ENCODE measurements at regions not wholly inside any gene's neighbourhood (a gene's known extent, or its start where the extent isn't known, plus 50 kb on each side); places are given as distances from the start of the nearest gene placed in this dataset.

DNA sequence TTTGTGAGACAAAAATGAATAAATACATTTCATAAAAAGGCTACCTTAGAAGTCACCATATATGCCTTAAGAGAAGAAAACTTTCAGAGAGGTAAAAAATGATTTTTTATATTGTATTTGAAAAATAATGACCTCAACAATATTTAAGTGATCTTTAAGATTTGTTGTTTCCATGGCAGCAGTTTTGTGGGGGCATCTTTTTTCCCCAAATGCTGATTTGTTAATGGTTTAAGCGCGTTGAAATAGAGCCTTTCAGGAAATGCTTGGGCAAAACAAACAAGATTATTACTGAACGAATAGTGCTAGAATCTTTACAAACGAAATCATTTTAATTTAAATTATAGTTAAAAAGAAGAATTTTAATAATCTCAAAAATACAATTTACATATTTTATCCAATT is 103.1 kb upstream of the MYO16 start:
- Histone ChIP-seq H2AFZ (ENCODE audit: low read depth, low read length) (no peak overlapping the region), H3K27me3 (ENCODE audit: low read depth, low read length) (no peaks in the 10 kb centered on the region), H3K4me2 (ENCODE audit: low read length) (no peak overlapping the region), H3K9me3 (ENCODE audit: insufficient read depth, low read length) (no peaks in the 10 kb centered on the region), H3K27ac (ENCODE audit: low read length) (no peak overlapping the region), H3K36me3 (replicated peaks; ENCODE audit: low read depth, low read length) (no peaks in the 10 kb centered on the region), H4K20me1 (ENCODE audit: insufficient read depth, low read length) (no peaks in the 10 kb centered on the region), H3K4me1 (ENCODE audit: low read length) (peaks cover 6% of the 10 kb centered on the region; the same call in 1 of the 2 replicates), H3K9ac (ENCODE audit: low read length) (no peak overlapping the region), H3K4me3 (ENCODE audit: low read length) (no peak overlapping the region), H3K79me2 (ENCODE audit: low read length) (no peaks in the 10 kb centered on the region)
- TF ChIP-seq EZH2phosphoT487 (IDR thresholded peaks at IDR 0.05; ENCODE audit: low read depth): no peak
- no peak for TF ChIP-seq CTCF (IDR thresholded peaks at IDR 0.05; ENCODE audit: low read depth, low read length)

DNA sequence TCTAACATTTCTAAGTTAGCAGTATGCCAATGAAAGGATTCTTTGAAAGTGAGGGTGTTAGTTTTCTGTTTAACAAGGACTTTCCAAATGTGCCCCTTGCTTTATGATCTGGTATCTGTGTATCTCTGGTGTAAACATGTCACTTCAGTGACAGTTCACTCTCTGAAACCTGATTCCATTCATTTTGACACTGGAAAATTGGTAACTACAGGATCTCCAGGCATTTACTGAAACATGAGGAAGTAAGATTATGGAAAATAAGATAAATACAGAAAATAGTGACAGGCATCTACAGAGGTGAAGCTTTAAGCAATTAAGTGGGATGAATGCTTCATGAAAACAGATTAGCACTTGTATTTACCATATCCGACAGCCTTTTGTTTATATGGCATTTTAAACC is 101.6 kb upstream of the MYO16 start:
- TF ChIP-seq EZH2phosphoT487 (IDR thresholded peaks at IDR 0.05; ENCODE audit: low read depth) (no peak), CTCF (IDR thresholded peaks at IDR 0.05; ENCODE audit: low read depth, low read length) (no peak)
- Histone ChIP-seq H3K27me3 (ENCODE audit: low read depth, low read length) (no peaks in the 10 kb centered on the region), H3K9me3 (ENCODE audit: insufficient read depth, low read length) (no peaks in the 10 kb centered on the region), H3K4me2 (ENCODE audit: low read length) (no peak overlapping the region), H3K36me3 (replicated peaks; ENCODE audit: low read depth, low read length) (no peaks in the 10 kb centered on the region), H3K27ac (ENCODE audit: low read length) (no peak overlapping the region), H2AFZ (ENCODE audit: low read depth, low read length) (no peak overlapping the region), H3K9ac (ENCODE audit: low read length) (no peak overlapping the region), H3K4me3 (ENCODE audit: low read length) (no peak overlapping the region), H4K20me1 (ENCODE audit: insufficient read depth, low read length) (no peaks in the 10 kb centered on the region), H3K79me2 (ENCODE audit: low read length) (no peaks in the 10 kb centered on the region), H3K4me1 (ENCODE audit: low read length) (peaks cover 6% of the 10 kb centered on the region; the same call in 1 of the 2 replicates)

DNA sequence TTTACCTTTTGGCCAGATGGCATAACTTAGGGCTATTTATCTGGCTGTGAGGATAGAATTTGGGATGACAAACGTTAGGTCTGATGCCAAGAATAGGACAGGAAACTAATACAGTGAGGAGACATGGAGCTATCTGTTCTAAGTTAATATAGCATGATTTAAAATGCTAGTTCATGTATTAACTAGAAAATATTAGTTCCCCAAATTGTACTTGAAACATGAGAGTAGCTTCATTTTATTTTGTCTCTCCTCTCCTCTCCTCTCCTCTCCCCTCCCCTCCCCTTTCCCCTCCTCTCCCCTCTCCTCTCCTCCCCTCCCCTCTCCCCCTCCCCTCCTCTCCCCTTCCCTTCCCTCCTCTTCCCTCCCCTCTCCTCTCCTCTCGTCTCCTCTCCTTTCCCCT is 101.1 kb upstream of the MYO16 start:
- TF ChIP-seq EZH2phosphoT487 (IDR thresholded peaks at IDR 0.05; ENCODE audit: low read depth) (no peak), CTCF (IDR thresholded peaks at IDR 0.05; ENCODE audit: low read depth, low read length) (no peak)
- Histone ChIP-seq H2AFZ (ENCODE audit: low read depth, low read length) (no peak overlapping the region), H4K20me1 (ENCODE audit: insufficient read depth, low read length) (no peaks in the 10 kb centered on the region), H3K27ac (ENCODE audit: low read length) (no peak overlapping the region), H3K79me2 (ENCODE audit: low read length) (no peaks in the 10 kb centered on the region), H3K4me2 (ENCODE audit: low read length) (peak overlapping the region; percentile 18; the same call in 1 of the 2 replicates), H3K36me3 (replicated peaks; ENCODE audit: low read depth, low read length) (no peaks in the 10 kb centered on the region), H3K9ac (ENCODE audit: low read length) (no peak overlapping the region), H3K27me3 (ENCODE audit: low read depth, low read length) (no peaks in the 10 kb centered on the region), H3K4me1 (ENCODE audit: low read length) (peaks cover 6% of the 10 kb centered on the region; the same call in 1 of the 2 replicates), H3K9me3 (ENCODE audit: insufficient read depth, low read length) (no peaks in the 10 kb centered on the region), H3K4me3 (ENCODE audit: low read length) (0 out of 2 replicates have a peak overlapping the region, but pooled peaks have one; percentile 24)

- Histone ChIP-seq H2AFZ (ENCODE audit: low read depth, low read length) (no peak overlapping the region), H3K79me2 (ENCODE audit: low read length) (no peaks in the 10 kb centered on the region), H3K27ac (ENCODE audit: low read length) (no peak overlapping the region), H4K20me1 (ENCODE audit: insufficient read depth, low read length) (no peaks in the 10 kb centered on the region), H3K9ac (ENCODE audit: low read length) (no peak overlapping the region), H3K9me3 (ENCODE audit: insufficient read depth, low read length) (no peaks in the 10 kb centered on the region), H3K36me3 (replicated peaks; ENCODE audit: low read depth, low read length) (no peaks in the 10 kb centered on the region), H3K4me1 (ENCODE audit: low read length) (peaks cover under 1% of the 10 kb centered on the region; the same call in 1 of the 2 replicates), H3K4me3 (ENCODE audit: low read length) (no peak overlapping the region), H3K4me2 (ENCODE audit: low read length) (no peak overlapping the region), H3K27me3 (ENCODE audit: low read depth, low read length) (no peaks in the 10 kb centered on the region)
- TF ChIP-seq CTCF (IDR thresholded peaks at IDR 0.05; ENCODE audit: low read depth, low read length) (no peak), EZH2phosphoT487 (IDR thresholded peaks at IDR 0.05; ENCODE audit: low read depth) (no peak)
These were observed 95.6 kb upstream of the MYO16 start for GRCh38 chr13:108533842-108534241.

Measured in OCI-LY3 (cell line).